ENCODE measurements at regions not wholly inside any gene's neighbourhood (a gene's known extent, or its start where the extent isn't known, plus 50 kb on each side); places are given as distances from the start of the nearest gene placed in this dataset.

- Mint-ChIP-seq H3K27ac (ENCODE audit: unreplicated experiment) (no peak overlapping the region), H3K4me3 (ENCODE audit: unreplicated experiment) (no peak overlapping the region), H3K9me3 (ENCODE audit: unreplicated experiment) (peaks cover 2% of the 10 kb centered on the region), H3K27me3 (ENCODE audit: unreplicated experiment) (no peaks in the 10 kb centered on the region), H3K4me1 (ENCODE audit: low read depth, unreplicated experiment) (no peaks in the 10 kb centered on the region), H3K36me3 (ENCODE audit: unreplicated experiment) (no peaks in the 10 kb centered on the region)
- no peak for DNase-seq
- TF ChIP-seq CTCF (IDR thresholded peaks at IDR 0.05; ENCODE audit: partially characterized antibody, unreplicated experiment) = no peak
Measured at GRCh38 chr6:8269872-8270454, 165.4 kb downstream of the SLC35B3 start.

GRCh38 chr6:8269094-8269493 lies 166.3 kb downstream of the SLC35B3 start:
- H3K27me3 Mint-ChIP-seq (ENCODE audit: unreplicated experiment) = no peaks in the 10 kb centered on the region
- TF ChIP-seq CTCF (IDR thresholded peaks at IDR 0.05; ENCODE audit: partially characterized antibody, unreplicated experiment) = no peak
- peaks cover 2% of the 10 kb centered on the region for H3K9me3 Mint-ChIP-seq (ENCODE audit: unreplicated experiment)
- no peak overlapping the region for H3K27ac Mint-ChIP-seq (ENCODE audit: unreplicated experiment)
- no peaks in the 10 kb centered on the region for H3K4me1 Mint-ChIP-seq (ENCODE audit: low read depth, unreplicated experiment)
- no peaks in the 10 kb centered on the region for H3K36me3 Mint-ChIP-seq (ENCODE audit: unreplicated experiment)
- DNase-seq = no peak
- H3K4me3 Mint-ChIP-seq (ENCODE audit: unreplicated experiment) = no peak overlapping the region

- H3K27me3 Mint-ChIP-seq (ENCODE audit: unreplicated experiment) = no peaks in the 10 kb centered on the region
- TF ChIP-seq CTCF (IDR thresholded peaks at IDR 0.05; ENCODE audit: partially characterized antibody, unreplicated experiment) = no peak
- no peak for DNase-seq
- no peak overlapping the region for H3K27ac Mint-ChIP-seq (ENCODE audit: unreplicated experiment)
- no peaks in the 10 kb centered on the region for H3K4me1 Mint-ChIP-seq (ENCODE audit: low read depth, unreplicated experiment)
- H3K4me3 Mint-ChIP-seq (ENCODE audit: unreplicated experiment) = no peak overlapping the region
- peaks cover 2% of the 10 kb centered on the region for H3K9me3 Mint-ChIP-seq (ENCODE audit: unreplicated experiment)
- H3K36me3 Mint-ChIP-seq (ENCODE audit: unreplicated experiment) = no peaks in the 10 kb centered on the region
Measured at GRCh38 chr6:8268606-8269005, 166.3 kb upstream of the EEF1E1 start.

GRCh38 chr6:8268156-8268555 lies 165.8 kb upstream of the EEF1E1 start:
- H3K27ac Mint-ChIP-seq (ENCODE audit: unreplicated experiment) = no peak overlapping the region
- peaks cover 2% of the 10 kb centered on the region for H3K9me3 Mint-ChIP-seq (ENCODE audit: unreplicated experiment)

More at GRCh38 chr6:8268156-8268555, 165.8 kb upstream of the EEF1E1 start:
- no peak for TF ChIP-seq CTCF (IDR thresholded peaks at IDR 0.05; ENCODE audit: partially characterized antibody, unreplicated experiment)
- Mint-ChIP-seq H3K36me3 (ENCODE audit: unreplicated experiment) (no peaks in the 10 kb centered on the region), H3K27me3 (ENCODE audit: unreplicated experiment) (no peaks in the 10 kb centered on the region), H3K4me1 (ENCODE audit: low read depth, unreplicated experiment) (no peaks in the 10 kb centered on the region), H3K4me3 (ENCODE audit: unreplicated experiment) (no peak overlapping the region)
- DNase-seq = no peak

Measured in glutamatergic neuron (in vitro differentiated cells).